ENCODE measurements at regions not wholly inside any gene's neighbourhood (a gene's known extent, or its start where the extent isn't known, plus 50 kb on each side); places are given as distances from the start of the nearest gene placed in this dataset.
A peak's percentile ranks its signal among the peaks of the same experiment; 100 is the strongest.

- Histone ChIP-seq H3K4me3 (no peak overlapping the region), H3K27me3 (no peaks in the 10 kb centered on the region), H3K9me3 (no peaks in the 10 kb centered on the region), H3K27ac (no peak overlapping the region), H3K36me3 (no peaks in the 10 kb centered on the region), H3K4me1 (peaks cover 0 to 23% (median 9%) of the 10 kb centered on the region in 4 donors)
- intact Hi-C loops (cut with DNase I), result no loop called here
- DNase-seq, result no peak
- WGBS, 2 donors, result 84 to 95% methylated on average over 2 of the region's 2 CpGs
- TF ChIP-seq POLR2AphosphoS5 (IDR thresholded peaks at IDR 0.05) (no peak), POLR2A (IDR thresholded peaks at IDR 0.05) (no peak), EP300 (IDR thresholded peaks at IDR 0.05) (no peak), CTCF (IDR thresholded peaks at IDR 0.05) (no peak)
Measured at GRCh38 chr7:18306696-18307095, 188.9 kb upstream of the HDAC9 start.

- no peaks in the 10 kb centered on the region for H3K36me3 ChIP-seq
- no peak for DNase-seq
- WGBS, 2 donors, result 14 to 52% methylated on average over 5 of the region's 5 CpGs
- H3K4me1 ChIP-seq, result peaks cover 0 to 25% (median 10%) of the 10 kb centered on the region in 4 donors
- no peaks in the 10 kb centered on the region for H3K27me3 ChIP-seq
- no peak overlapping the region for H3K4me3 ChIP-seq
- H3K9me3 ChIP-seq, result no peaks in the 10 kb centered on the region
- H3K27ac ChIP-seq, result peak overlapping the region in 2 of 4 donors; percentile 3 to 51
- no peak for TF ChIP-seq POLR2A (IDR thresholded peaks at IDR 0.05)
- TF ChIP-seq POLR2AphosphoS5 (IDR thresholded peaks at IDR 0.05), result no peak
- TF ChIP-seq EP300 (IDR thresholded peaks at IDR 0.05), result no peak
- no peak for TF ChIP-seq CTCF (IDR thresholded peaks at IDR 0.05)
- intact Hi-C loops (cut with DNase I), result no loop called here
Measured at GRCh38 chr7:18308938-18309337, 186.6 kb upstream of the HDAC9 start.

- TF ChIP-seq POLR2AphosphoS5 (IDR thresholded peaks at IDR 0.05), result no peak
- no peak for TF ChIP-seq POLR2A (IDR thresholded peaks at IDR 0.05)
- no peak for TF ChIP-seq EP300 (IDR thresholded peaks at IDR 0.05)
- TF ChIP-seq CTCF (IDR thresholded peaks at IDR 0.05), result no peak
- Histone ChIP-seq H3K36me3 (no peaks in the 10 kb centered on the region), H3K9me3 (no peaks in the 10 kb centered on the region), H3K4me1 (peaks cover 0 to 23% (median 13%) of the 10 kb centered on the region in 4 donors), H3K27ac (no peak overlapping the region), H3K4me3 (no peak overlapping the region), H3K27me3 (no peaks in the 10 kb centered on the region)
- intact Hi-C loops (cut with DNase I), result no loop called here
- no peak for DNase-seq
Measured at GRCh38 chr7:18312482-18312881, 183.1 kb upstream of the HDAC9 start.

- intact Hi-C loops (cut with DNase I), result no loop called here
- H3K4me3 ChIP-seq, result no peak overlapping the region
- H3K27me3 ChIP-seq, result no peaks in the 10 kb centered on the region
- H3K27ac ChIP-seq, result no peak overlapping the region
- TF ChIP-seq POLR2AphosphoS5 (IDR thresholded peaks at IDR 0.05) (no peak), POLR2A (IDR thresholded peaks at IDR 0.05) (no peak), CTCF (IDR thresholded peaks at IDR 0.05) (no peak), EP300 (IDR thresholded peaks at IDR 0.05) (no peak)
- H3K36me3 ChIP-seq, result no peaks in the 10 kb centered on the region
- H3K9me3 ChIP-seq, result no peaks in the 10 kb centered on the region
- no peak for DNase-seq
- peaks cover 0 to 26% (median 12%) of the 10 kb centered on the region in 4 donors for H3K4me1 ChIP-seq
Measured at GRCh38 chr7:18313965-18314364, 181.6 kb upstream of the HDAC9 start.

GRCh38 chr7:18315241-18315640, 180.3 kb upstream of the HDAC9 start:
- intact Hi-C loops (cut with DNase I), result no loop called here
- Histone ChIP-seq H3K36me3 (no peaks in the 10 kb centered on the region), H3K27ac (no peak overlapping the region), H3K4me1 (peaks cover 0 to 25% (median 13%) of the 10 kb centered on the region in 4 donors), H3K27me3 (no peaks in the 10 kb centered on the region), H3K4me3 (no peak overlapping the region), H3K9me3 (no peaks in the 10 kb centered on the region)
- TF ChIP-seq EP300 (IDR thresholded peaks at IDR 0.05), result no peak
- 87 to 90% methylated on average over 2 of the region's 2 CpGs for WGBS, 2 donors
- DNase-seq, result no peak
